HCT116 (cell line): ENCODE measurements at regions not wholly inside any gene's neighbourhood (a gene's known extent, or its start where the extent isn't known, plus 50 kb on each side); places are given as distances from the start of the nearest gene placed in this dataset.

ENCODE experiments used
- CTCF ChIP-seq, 3 experiments: fragments of 200-600 bp in 1 of 3; sonication (generic) in 1 of 3; IDR thresholded peaks in 2 of 3; conservative IDR thresholded peaks in 1 of 3; 2 replicates each; pipeline ENCODE4 v1.5.1; 2012 to 2017; ENCODE audit warnings: low read depth in 2 of 3, low read length in 2 of 3, antibody characterized with exemption in 1 of 3, borderline replicate concordance in 1 of 3, control low read depth in 1 of 3, mild to moderate bottlenecking in 1 of 3, mixed read lengths in 1 of 3, mixed run types in 1 of 3, moderate library complexity in 1 of 3; ENCODE audit not compliant: insufficient read depth in 1 of 3
- ELF1 ChIP-seq: IDR thresholded peaks from 2 replicates; pipeline ENCODE4 v1.6.1; 2012; ENCODE audit warnings: low read depth, borderline replicate concordance
- EZH2phosphoT487 ChIP-seq: fragments of 200-600 bp; IDR thresholded peaks from 2 replicates; pipeline ENCODE4 v1.6.1; 2018; ENCODE audit warnings: antibody characterized with exemption, borderline replicate concordance
- MAX ChIP-seq: IDR thresholded peaks from 2 replicates; pipeline ENCODE4 v1.6.1; 2012
- POLR2AphosphoS5 ChIP-seq: IDR thresholded peaks from 2 replicates; pipeline ENCODE4 v1.6.1; 2011; ENCODE audit warnings: mild to moderate bottlenecking, low read depth, low read length, moderate library complexity
- REST ChIP-seq: IDR thresholded peaks from 2 replicates; pipeline ENCODE4 v1.6.1; 2012; ENCODE audit warnings: low read depth
- SRF ChIP-seq: IDR thresholded peaks from 2 replicates; pipeline ENCODE4 v1.6.1; 2012; ENCODE audit warnings: low read depth
- ZFX ChIP-seq: fragments of 450-650 bp; IDR thresholded peaks from 2 replicates; pipeline ENCODE4 v1.6.1; 2017
- ZNF274 ChIP-seq: fragments of 200-500 bp; sonication (Bioruptor generic); IDR thresholded peaks from 2 replicates; pipeline ENCODE4 v1.6.1; 2014; ENCODE audit warnings: mild to moderate bottlenecking, low read depth, low read length, inconsistent platforms

GRCh38 chr1:208988811-208989222 lies 594.7 kb upstream of the CAMK1G start:
- TF ChIP-seq CTCF (IDR thresholded peaks at IDR 0.05 in 2 of 3, conservative IDR thresholded peaks at IDR 0.05 in 1 of 3; ENCODE audit: borderline replicate concordance in 1 of 3, insufficient read depth in 1 of 3, low read depth in 2 of 3, low read length in 2 of 3) (no peak), EZH2phosphoT487 (no peak), ZNF274 (no peak), ELF1 (no peak), ZFX (no peak), SRF (no peak), POLR2AphosphoS5 (no peak), REST (no peak), MAX (no peak)
